ENCODE measurements at regions not wholly inside any gene's neighbourhood (a gene's known extent, or its start where the extent isn't known, plus 50 kb on each side); places are given as distances from the start of the nearest gene placed in this dataset.

GRCh38 chr14:31943217-31943799 lies 133.8 kb upstream of the ARHGAP5 start:
- DNase-seq (ENCODE audit: low read depth in 4 of 4, low spot score in 1 of 4): no peak

DNA sequence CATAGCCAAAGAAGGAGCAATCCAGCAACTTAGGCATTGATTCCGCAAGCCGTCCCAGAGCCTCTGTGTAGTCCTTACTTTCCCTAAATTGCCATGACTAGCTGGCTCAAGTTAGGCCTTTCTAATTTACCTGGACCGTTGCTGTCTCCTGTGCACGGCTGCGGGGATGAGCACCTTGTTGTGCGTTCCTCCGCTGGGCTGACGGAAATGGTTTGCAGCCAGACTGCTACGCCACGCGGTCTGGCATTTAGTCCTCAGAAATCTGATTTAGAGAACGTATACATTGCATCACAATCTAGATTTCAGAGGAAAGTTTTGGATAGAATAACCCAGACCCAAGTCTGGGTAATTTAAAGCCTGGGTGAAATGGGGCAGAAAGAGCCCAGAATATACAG lies 133.2 kb upstream of the ARHGAP5 start:
- no peak for DNase-seq (ENCODE audit: low read depth in 4 of 4, low spot score in 1 of 4)

DNA sequence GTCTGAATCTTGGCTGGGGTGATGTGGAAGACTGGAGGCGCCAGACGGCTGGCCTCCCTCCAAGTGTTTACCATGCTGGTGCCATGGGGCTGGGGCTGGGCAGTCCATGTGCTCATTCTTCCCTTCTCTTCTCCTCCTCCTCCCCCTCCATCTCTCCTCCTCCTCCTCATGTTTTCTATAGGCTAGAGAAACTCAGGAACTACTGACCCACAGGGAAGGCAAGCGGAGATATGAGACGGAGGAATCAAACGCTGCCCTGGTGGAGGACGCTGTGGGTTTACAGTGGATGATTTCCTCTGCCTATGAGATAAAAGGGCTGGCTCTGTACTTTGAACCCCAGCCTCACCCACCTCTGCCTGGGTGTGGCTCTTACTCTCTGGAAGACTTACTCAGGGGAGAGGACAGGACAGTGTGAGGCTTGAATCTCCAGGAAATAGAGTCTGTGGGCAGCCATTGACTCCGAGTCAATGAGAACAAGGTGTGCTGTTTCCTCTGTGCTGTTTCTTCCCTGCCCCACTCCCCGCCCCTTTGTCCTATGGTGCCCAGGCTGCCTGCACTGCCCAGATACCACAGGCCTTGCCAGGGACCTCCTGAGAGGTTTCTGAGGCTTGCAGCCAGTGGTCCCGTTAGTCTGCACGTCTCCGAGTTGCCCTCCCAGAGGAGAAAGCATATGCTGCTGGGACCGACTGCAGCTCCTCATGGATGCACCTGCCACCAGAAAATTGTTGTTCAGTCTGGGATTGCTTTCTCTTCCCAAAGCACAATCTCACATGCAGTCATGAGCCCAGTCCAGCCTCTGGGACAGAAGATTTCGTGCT lies 132.6 kb upstream of the ARHGAP5 start:
- no peak for DNase-seq (ENCODE audit: low read depth in 4 of 4, low spot score in 1 of 4)

DNA sequence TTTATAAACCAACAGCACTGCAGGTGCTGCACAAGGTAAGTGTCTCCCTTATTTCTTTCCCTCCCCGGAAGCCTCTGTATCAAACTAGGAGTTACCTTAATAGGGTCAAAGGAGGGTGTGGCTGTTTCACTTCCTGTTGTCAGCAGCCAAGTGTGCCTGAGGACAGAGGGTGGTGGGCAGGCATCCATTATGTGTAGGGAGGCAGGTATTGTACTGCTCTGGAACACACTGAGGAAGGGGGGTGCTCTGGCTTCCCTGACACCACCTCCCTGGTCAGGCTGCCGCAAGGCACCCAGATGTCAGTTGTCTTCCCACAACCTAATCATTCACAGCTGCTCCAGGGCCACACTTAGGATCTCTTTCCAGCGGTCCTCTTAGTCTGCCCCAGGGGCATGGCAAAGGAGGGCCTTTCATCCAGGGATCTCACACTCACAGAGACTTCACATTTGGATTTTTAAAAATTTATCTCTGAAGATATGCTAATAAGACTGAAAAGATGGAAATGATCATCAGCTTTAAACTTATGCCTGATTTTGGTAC lies 132.0 kb upstream of the ARHGAP5 start:
- DNase-seq (ENCODE audit: low read depth in 4 of 4, low spot score in 1 of 4): no peak

GRCh38 chr14:31945701-31946100 lies 131.4 kb upstream of the ARHGAP5 start:
- no peak for DNase-seq (ENCODE audit: low read depth in 4 of 4, low spot score in 1 of 4)

DNA sequence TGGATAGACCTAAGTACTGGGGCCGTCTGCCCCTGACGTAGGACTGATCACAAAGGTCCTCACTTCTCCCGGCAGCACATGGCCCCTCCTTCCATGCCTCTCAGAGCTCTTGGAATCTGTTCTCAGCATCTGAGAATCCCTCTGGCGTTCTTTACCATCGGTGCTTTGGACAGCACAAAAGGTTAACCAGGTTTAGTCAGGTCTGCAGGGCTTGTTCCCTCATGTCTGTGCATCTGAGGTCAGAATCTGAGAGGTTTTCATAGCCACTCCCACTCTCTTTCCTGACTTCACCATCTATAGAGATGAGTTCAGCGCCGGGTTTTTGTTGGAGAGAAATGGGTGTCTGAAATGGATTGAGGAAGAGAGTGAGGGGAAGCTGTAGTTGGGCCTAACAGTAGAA lies 130.0 kb upstream of the ARHGAP5 start:
- DNase-seq (ENCODE audit: low read depth in 4 of 4, low spot score in 1 of 4): no peak

GRCh38 chr14:31947680-31948595 lies 129.2 kb upstream of the ARHGAP5 start:
- no peak for DNase-seq (ENCODE audit: low read depth in 4 of 4, low spot score in 1 of 4)

- DNase-seq (ENCODE audit: low read depth in 4 of 4, low spot score in 1 of 4): no peak
Observed at GRCh38 chr14:31949709-31950108, 127.4 kb upstream of the ARHGAP5 start.

DNA sequence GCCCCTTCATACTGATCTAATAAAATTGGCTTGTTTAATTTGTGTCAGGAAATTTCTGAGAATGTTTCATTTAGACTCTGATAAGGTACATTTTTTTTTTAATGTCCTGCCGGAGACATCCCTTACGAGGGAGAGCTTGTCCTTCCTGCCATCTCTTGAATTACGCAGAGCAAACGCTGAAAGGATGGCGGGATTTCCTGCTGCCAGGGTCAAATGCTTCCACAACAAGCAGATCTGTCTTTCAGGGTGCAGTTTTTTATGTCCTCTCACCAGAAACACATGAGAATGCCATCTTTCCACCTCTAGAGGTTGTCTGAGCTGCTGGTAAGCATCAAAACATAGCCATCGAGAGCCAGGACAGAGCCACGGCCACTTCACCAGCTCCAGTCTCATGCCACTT lies 126.8 kb upstream of the ARHGAP5 start:
- no peak for DNase-seq (ENCODE audit: low read depth in 4 of 4, low spot score in 1 of 4)

DNA sequence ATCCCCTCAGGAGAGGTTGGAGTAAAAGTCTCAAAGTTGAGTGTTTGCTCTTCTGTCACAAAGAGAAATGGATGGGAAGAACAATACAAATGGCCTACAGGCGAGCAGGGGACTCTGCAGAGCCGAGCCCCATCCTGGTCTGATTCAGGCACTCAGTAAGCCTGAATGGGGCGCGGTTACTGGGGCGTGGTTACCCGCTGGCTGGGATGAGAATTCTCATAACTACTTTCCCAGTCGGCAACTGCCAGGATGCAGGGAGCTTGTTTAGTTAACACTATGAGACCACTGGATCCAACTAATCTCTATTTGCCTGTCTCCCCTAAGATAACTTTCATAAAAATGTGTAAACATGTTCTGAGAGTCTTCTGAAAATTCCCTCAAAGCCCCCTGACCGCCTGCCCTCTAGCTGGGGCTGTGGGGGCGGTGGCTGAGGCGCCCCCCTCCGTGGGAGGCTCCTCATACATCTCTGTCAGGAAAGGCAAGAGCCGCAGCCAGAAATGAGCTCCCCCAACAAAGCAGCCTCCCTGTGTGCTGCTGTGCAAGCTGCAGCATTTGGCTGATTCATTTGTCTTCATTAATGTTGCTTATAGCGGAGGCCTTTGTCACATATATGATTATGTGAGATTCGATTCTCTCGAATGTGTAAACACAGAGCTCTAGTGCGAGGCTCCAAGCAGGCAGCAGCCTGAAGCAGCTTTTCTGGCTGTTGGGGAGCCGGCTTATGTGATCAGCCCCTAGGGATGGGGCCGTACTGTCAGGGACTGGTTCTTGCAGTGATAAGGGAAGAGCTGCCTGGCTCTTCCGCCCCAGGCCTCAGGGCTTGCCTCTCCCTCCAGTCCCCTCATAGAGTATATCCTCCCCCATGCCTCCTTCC lies 126.1 kb upstream of the ARHGAP5 start:
- DNase-seq (ENCODE audit: low read depth in 4 of 4, low spot score in 1 of 4): no peak

DNA sequence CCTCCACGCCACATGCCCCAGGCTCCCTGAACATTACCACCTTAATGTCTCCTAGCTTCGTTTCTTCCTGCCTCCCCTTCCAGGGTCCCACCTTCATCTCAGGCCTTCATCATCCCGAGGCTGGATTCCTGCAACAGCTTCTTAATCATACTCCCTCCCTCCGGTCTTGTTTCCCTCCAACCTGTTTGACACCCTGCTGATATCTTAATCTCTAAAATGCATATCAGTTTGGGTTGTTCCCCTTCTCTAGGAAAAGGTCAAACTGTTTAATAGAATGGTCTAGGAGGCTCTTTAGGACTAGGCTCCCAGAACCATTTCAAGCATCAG lies 125.5 kb upstream of the ARHGAP5 start:
- no peak for DNase-seq (ENCODE audit: low read depth in 4 of 4, low spot score in 1 of 4)

DNA sequence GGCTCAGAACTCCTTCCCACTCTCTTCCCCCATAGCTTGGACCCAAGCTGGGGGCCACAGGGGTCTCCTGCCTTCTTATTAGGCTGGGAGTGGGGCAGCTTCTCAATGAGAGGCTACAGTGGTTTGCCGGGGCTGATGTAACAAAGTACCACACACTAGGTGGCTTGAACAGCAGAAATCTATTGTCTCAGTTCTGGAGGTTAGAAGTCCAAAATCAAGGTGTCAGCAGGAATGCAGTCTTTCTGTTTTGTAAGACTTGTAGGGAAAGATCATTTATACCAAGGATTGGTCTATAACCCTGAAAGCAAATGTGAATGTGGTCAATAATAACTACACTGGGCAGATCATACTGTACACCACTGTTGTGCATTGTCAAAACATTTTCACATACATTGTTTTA lies 124.5 kb upstream of the ARHGAP5 start:
- no peak for DNase-seq (ENCODE audit: low read depth in 4 of 4, low spot score in 1 of 4)

- DNase-seq (ENCODE audit: low read depth in 4 of 4, low spot score in 1 of 4): no peak
Observed at GRCh38 chr14:31953210-31953609, 123.9 kb upstream of the ARHGAP5 start.

- no peak for DNase-seq (ENCODE audit: low read depth in 4 of 4, low spot score in 1 of 4)
Observed at GRCh38 chr14:31954991-31955390, 122.1 kb upstream of the ARHGAP5 start.

DNA sequence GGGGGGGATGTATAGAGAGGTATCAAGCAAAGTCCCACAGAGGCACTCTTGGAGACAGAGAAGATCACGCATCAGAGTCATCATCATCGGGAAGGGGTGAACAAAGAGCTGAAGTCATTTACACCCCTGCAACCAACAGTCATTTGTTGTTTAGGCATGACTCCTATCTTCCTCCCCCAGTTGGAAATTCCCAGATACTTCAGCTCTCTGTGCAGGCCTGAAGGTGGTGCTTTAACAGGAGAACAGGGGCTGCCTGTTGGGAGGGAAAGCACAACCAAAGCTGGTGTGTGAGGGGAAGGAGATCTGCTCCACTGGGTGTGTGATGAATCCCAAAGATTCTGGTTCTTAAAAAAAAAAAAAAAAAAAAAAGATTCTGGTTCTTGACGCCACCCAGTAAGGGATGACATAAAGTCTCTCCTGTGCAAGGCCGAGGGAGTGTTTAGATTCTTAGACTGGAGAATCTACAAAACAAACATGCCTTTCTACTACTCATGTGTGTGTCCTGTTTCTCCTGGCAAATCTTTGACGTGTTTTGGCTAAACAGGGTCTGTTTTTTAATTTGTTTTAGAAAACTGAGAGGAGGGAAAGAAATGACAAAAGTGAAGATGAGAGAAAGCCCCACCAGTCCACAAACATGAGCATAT lies 121.0 kb upstream of the ARHGAP5 start:
- no peak for DNase-seq (ENCODE audit: low read depth in 4 of 4, low spot score in 1 of 4)

DNA sequence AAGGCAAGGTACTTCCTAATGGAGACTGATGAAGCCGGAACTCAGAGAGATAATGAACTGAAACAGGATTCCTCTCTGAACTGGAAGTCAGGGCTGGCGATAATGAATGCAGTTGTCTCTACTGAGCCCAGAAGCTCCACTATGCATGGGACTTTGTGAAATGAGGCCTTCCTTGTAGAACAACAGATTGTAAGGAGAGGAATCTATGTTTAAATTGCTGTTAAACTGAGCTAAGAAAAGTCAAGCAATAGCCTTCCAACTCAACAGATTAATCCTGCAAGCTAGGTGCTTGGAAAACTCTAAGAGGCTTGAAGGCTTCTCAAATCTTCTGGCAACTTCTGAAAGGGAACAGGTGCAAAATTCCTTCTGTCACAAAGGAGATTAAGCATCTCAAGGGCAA lies 119.5 kb upstream of the ARHGAP5 start:
- no peak for DNase-seq (ENCODE audit: low read depth in 4 of 4, low spot score in 1 of 4)

DNA sequence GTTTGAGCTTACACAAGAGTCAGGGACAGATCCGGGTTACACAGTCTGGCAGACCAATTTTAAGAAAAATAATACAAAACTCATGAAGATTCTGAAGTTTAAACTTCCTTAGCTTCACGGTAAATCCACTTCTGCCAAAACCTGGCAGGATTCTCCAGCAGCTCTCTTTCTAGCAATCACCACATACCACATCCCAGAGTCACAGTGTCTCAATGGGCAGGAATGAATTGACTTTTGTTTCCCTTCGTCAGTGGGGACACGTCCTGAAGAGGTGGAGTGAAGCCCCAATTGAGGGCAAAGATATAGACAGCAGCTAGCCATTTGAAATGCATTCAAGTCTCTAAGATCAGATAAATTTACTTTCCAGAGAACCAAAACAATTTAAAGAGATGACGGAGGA lies 117.1 kb upstream of the ARHGAP5 start:
- DNase-seq (ENCODE audit: low read depth in 4 of 4, low spot score in 1 of 4): no peak

DNA sequence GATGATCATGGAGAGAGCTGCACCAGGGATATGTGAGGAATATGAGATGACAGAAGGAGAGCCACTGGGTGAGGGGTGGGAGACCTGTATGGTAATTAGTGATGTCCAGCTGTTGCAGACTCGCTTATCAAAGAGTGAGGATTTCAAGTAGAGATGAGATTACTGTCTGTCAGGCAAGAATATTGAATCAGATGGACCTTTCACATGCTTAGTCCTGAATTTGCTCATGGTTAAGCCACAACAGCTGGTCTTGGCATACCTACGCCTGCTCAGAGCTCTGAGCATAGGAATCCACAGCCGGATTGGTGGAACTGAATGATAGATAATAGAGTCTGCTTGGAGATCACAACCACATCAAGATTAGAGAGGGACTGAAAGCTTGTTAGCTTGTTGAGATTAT lies 115.2 kb upstream of the ARHGAP5 start:
- DNase-seq (ENCODE audit: low read depth in 4 of 4, low spot score in 1 of 4): no peak

DNA sequence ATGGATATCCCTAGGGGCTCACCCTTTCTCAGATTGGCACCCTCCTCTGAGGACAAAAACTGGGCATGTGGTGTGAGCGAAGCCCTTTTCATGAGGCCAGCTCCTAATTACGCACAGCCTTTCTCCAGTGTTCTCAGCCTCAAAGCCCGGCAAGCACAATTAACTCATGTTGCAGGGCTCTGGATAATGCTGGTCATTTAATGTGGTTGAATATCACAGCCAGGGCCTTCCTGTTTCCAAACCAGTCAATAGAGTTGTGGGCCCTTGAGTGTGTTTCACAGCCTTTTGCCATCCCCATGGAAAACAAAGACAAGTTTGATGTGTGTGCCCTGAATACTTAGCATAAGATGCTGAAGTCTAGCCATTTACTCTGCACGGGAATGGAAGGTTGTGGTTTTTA lies 114.2 kb upstream of the ARHGAP5 start:
- DNase-seq (ENCODE audit: low read depth in 4 of 4, low spot score in 1 of 4): no peak

- DNase-seq (ENCODE audit: low read depth in 4 of 4, low spot score in 1 of 4): no peak
Observed at GRCh38 chr14:31963587-31963986, 113.5 kb upstream of the ARHGAP5 start.
